ENCODE measurements at regions not wholly inside any gene's neighbourhood (a gene's known extent, or its start where the extent isn't known, plus 50 kb on each side); places are given as distances from the start of the nearest gene placed in this dataset.
"Not testable (repeated sequence)": the region's sequence is repeated elsewhere in the genome, so short reads cannot be mapped to it uniquely, and the experiment has no call there.

- DNase-seq (ENCODE audit: low read depth), result no peak
Observed at GRCh38 chr13:109939180-109939579, 152.8 kb upstream of the IRS2 start.

- DNase-seq (ENCODE audit: low read depth), result no peak
Observed at GRCh38 chr13:109938255-109938936, 152.0 kb upstream of the IRS2 start.

- not testable (repeated sequence) for DNase-seq (ENCODE audit: low read depth)
Observed at GRCh38 chr13:109934520-109934919, 148.1 kb upstream of the IRS2 start.

GRCh38 chr13:109933476-109933875 is 147.1 kb upstream of the IRS2 start:
- no peak for DNase-seq (ENCODE audit: low read depth)

- DNase-seq (ENCODE audit: low read depth), result no peak
Observed at GRCh38 chr13:109924376-109924775, 138.0 kb upstream of the IRS2 start.

- DNase-seq (ENCODE audit: low read depth), result no peak
Observed at GRCh38 chr13:109922518-109922917, 136.1 kb upstream of the IRS2 start.

GRCh38 chr13:109919715-109920375 is 133.5 kb upstream of the IRS2 start:
- peak; percentile 6 for DNase-seq (ENCODE audit: low read depth)

- peak; percentile 35 for DNase-seq (ENCODE audit: low read depth)
Observed at GRCh38 chr13:109918179-109918711, 131.9 kb upstream of the IRS2 start.

- no peak for DNase-seq (ENCODE audit: low read depth)
Observed at GRCh38 chr13:109917422-109917821, 131.0 kb upstream of the IRS2 start.

- no peak for DNase-seq (ENCODE audit: low read depth)
Observed at GRCh38 chr13:109913936-109914510, 127.6 kb upstream of the IRS2 start.

GRCh38 chr13:109913186-109913585 is 126.8 kb upstream of the IRS2 start:
- no peak for DNase-seq (ENCODE audit: low read depth)

GRCh38 chr13:109910194-109910593 is 123.8 kb upstream of the IRS2 start:
- DNase-seq (ENCODE audit: low read depth), result no peak

- no peak for DNase-seq (ENCODE audit: low read depth)
Observed at GRCh38 chr13:109906976-109907375, 120.6 kb upstream of the IRS2 start.

GRCh38 chr13:109904218-109904617 is 117.8 kb upstream of the IRS2 start:
- DNase-seq (ENCODE audit: low read depth), result peak; percentile 3

GRCh38 chr13:109900741-109901140 is 114.4 kb upstream of the IRS2 start:
- no peak for DNase-seq (ENCODE audit: low read depth)

GRCh38 chr13:109900320-109900719 is 113.9 kb upstream of the IRS2 start:
- no peak for DNase-seq (ENCODE audit: low read depth)

- no peak for DNase-seq (ENCODE audit: low read depth)
Observed at GRCh38 chr13:109899748-109900147, 113.4 kb upstream of the IRS2 start.

GRCh38 chr13:109899316-109899715 is 112.9 kb upstream of the IRS2 start:
- DNase-seq (ENCODE audit: low read depth), result no peak

- DNase-seq (ENCODE audit: low read depth), result no peak
Observed at GRCh38 chr13:109897988-109898624, 111.7 kb upstream of the IRS2 start.

- DNase-seq (ENCODE audit: low read depth), result no peak
Observed at GRCh38 chr13:109892101-109892500, 105.7 kb upstream of the IRS2 start.

- DNase-seq (ENCODE audit: low read depth), result no peak
Observed at GRCh38 chr13:109885235-109885634, 98.9 kb upstream of the IRS2 start.

- no peak for DNase-seq (ENCODE audit: low read depth)
Observed at GRCh38 chr13:109884462-109884861, 98.1 kb upstream of the IRS2 start.
